Stomach (tissue), 4 donors: ENCODE measurements at regions not wholly inside any gene's neighbourhood (a gene's known extent, or its start where the extent isn't known, plus 50 kb on each side); places are given as distances from the start of the nearest gene placed in this dataset.

ENCODE experiments used
- POLR2AphosphoS5 ChIP-seq, 3 donors: sonication (generic); formaldehyde crosslinking; IDR thresholded peaks; one replicate each; pipeline ENCODE4 v1.6.1; 2016; ENCODE audit warnings: antibody characterized with exemption in 3 of 3
- TF ChIP-seq, protein P1 (sequence below), 7 experiments: fragments of 450-650 bp in 4 of 7; fragments of 200-600 bp in 3 of 7; sonication (generic) in 3 of 7; IDR thresholded peaks; one replicate each; pipeline ENCODE4 v1.5.1; 2016 to 2019; ENCODE audit warnings: antibody characterized with exemption in 7 of 7, control low read depth in 2 of 7, mild to moderate bottlenecking in 1 of 7

DNA sequence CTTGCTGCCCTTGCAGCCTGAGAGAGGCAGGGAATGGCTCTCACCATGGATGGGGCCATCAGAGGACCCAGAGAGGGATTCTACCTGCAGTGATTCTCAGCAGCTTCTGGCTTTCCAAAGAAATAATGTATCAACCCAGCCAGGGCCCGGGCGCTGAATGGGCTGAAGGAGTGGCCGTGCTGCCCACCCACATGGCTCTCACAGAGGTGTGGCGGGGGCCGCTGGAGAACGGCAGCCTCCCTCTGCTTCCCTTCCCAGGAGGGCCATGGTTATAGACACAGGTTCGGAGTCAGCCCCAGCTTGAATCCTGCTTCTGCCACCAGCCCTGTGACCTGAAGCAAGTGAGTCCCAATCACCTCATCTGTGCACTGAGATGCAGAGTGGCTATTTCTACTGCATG lies 82.7 kb downstream of the THAP12 start:
- TF ChIP-seq POLR2AphosphoS5 (IDR thresholded peaks at IDR 0.05) = no peak
- TF ChIP-seq, protein P1, sequence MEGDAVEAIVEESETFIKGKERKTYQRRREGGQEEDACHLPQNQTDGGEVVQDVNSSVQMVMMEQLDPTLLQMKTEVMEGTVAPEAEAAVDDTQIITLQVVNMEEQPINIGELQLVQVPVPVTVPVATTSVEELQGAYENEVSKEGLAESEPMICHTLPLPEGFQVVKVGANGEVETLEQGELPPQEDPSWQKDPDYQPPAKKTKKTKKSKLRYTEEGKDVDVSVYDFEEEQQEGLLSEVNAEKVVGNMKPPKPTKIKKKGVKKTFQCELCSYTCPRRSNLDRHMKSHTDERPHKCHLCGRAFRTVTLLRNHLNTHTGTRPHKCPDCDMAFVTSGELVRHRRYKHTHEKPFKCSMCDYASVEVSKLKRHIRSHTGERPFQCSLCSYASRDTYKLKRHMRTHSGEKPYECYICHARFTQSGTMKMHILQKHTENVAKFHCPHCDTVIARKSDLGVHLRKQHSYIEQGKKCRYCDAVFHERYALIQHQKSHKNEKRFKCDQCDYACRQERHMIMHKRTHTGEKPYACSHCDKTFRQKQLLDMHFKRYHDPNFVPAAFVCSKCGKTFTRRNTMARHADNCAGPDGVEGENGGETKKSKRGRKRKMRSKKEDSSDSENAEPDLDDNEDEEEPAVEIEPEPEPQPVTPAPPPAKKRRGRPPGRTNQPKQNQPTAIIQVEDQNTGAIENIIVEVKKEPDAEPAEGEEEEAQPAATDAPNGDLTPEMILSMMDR (IDR thresholded peaks at IDR 0.05) = no peak
